Breast epithelium (tissue), 3 donors: ENCODE measurements at regions not wholly inside any gene's neighbourhood (a gene's known extent, or its start where the extent isn't known, plus 50 kb on each side); places are given as distances from the start of the nearest gene placed in this dataset.

Experiments used
- POLR2A ChIP-seq: fragments of 450-650 bp; IDR thresholded peaks from one replicate; pipeline ENCODE4 v1.6.1; 2016; ENCODE audit warnings: antibody characterized with exemption, mild to moderate bottlenecking, moderate library complexity
- TF ChIP-seq, protein P1 (sequence below), 3 donors: fragments of 450-650 bp; IDR thresholded peaks; one replicate each; pipeline ENCODE4 v1.5.1; 2016 to 2017; ENCODE audit warnings: antibody characterized with exemption in 3 of 3, mild to moderate bottlenecking in 3 of 3, moderate library complexity in 3 of 3

DNA sequence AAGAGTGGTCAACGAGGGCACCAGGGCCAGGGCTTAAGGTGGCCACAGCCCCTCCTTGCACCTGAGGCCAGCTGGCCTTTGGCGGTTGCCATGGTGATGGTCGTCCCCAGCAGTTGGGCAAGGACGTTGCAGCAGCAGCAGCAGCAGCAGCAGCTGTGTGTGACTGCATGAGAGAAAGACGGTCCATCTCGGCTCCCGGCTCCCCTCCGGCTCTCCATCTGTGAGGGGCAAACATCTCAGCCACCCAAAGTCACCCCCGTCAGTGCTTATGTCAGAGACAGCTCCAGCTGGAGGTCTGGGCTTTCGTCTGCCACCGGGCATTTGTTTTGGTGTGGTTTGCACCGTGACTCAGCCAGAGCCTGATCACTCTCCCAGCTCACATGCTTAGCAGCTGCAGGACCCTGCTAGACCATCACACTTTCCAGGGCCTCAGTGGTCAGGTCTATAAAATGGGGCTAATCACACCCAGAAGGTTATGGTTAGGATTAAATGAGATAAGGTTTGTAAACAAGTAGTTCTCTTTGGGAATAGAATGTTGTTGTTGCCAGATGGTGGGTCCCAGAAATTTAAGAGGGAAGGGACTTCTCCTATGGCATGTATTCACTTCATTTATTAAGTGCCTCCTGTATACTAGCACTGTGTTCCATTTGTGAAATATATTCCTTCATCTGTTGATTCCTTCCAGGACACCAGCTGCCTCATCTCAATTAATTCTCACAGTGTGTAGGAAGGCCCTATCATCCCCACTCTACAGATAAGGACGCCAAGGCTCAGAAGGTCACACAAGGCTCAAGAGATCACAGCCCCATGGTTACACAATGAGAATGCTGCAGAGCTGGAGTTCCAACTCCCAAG, 212.6 kb upstream of the LHX5 start:
- TF ChIP-seq, protein P1, sequence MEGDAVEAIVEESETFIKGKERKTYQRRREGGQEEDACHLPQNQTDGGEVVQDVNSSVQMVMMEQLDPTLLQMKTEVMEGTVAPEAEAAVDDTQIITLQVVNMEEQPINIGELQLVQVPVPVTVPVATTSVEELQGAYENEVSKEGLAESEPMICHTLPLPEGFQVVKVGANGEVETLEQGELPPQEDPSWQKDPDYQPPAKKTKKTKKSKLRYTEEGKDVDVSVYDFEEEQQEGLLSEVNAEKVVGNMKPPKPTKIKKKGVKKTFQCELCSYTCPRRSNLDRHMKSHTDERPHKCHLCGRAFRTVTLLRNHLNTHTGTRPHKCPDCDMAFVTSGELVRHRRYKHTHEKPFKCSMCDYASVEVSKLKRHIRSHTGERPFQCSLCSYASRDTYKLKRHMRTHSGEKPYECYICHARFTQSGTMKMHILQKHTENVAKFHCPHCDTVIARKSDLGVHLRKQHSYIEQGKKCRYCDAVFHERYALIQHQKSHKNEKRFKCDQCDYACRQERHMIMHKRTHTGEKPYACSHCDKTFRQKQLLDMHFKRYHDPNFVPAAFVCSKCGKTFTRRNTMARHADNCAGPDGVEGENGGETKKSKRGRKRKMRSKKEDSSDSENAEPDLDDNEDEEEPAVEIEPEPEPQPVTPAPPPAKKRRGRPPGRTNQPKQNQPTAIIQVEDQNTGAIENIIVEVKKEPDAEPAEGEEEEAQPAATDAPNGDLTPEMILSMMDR (IDR thresholded peaks at IDR 0.05): no peak
- TF ChIP-seq POLR2A: no peak
